T-helper 2 cell treated with Interferon-gamma antibody and Interleukin-4, amounts not matched to agents 100 ng/mL and 5 ng/mL, for 36 hours (primary cell): ENCODE measurements at regions not wholly inside any gene's neighbourhood (a gene's known extent, or its start where the extent isn't known, plus 50 kb on each side); places are given as distances from the start of the nearest gene placed in this dataset.

Experiments
- intact Hi-C: fragments of 100-400 bp; cut with micrococcal nuclease; formaldehyde crosslinking; loops from one replicate; pipeline ENCODE4 v1.15.1; 2023

- intact Hi-C loops = no loop called here
Measured at GRCh38 chr4:183848805-183849204, 56.3 kb upstream of the STOX2 start.

- intact Hi-C loops = no loop called here
Measured at GRCh38 chr4:183852910-183853547, 52.1 kb upstream of the STOX2 start.

GRCh38 chr4:183853548-183853940, 51.6 kb upstream of the STOX2 start:
- intact Hi-C loops = no loop called here
